NCI-H524 treated with DMSO at 0.1 percent for 48 hours (cell line): ENCODE measurements at regions not wholly inside any gene's neighbourhood (a gene's known extent, or its start where the extent isn't known, plus 50 kb on each side); places are given as distances from the start of the nearest gene placed in this dataset.
A peak's percentile ranks its signal among the peaks of the same experiment; 100 is the strongest.
"Not testable (repeated sequence)": the region's sequence is repeated elsewhere in the genome, so short reads cannot be mapped to it uniquely, and the experiment has no call there.

Experiments
- DNase-seq: peaks from one replicate; lab custom pipeline; 2025; lab: John Stamatoyannopoulos, UW

GRCh38 chrX:155819966-155820491, 61.1 kb upstream of the VAMP7 start:
- DNase-seq: peak; percentile 59

- DNase-seq: no peak
Measured at GRCh38 chrX:155819525-155819924, 61.6 kb upstream of the VAMP7 start.

GRCh38 chrX:155814391-155814790, 66.8 kb upstream of the VAMP7 start:
- DNase-seq: not testable (repeated sequence)

GRCh38 chrX:155779831-155780230, 101.3 kb upstream of the VAMP7 start:
- DNase-seq: no peak

GRCh38 chrX:155778844-155779553, 102.1 kb upstream of the VAMP7 start:
- DNase-seq: no peak

GRCh38 chrX:155774387-155774786, 106.8 kb upstream of the VAMP7 start:
- no peak for DNase-seq

GRCh38 chrX:155767876-155768769, 113.0 kb upstream of the VAMP7 start:
- DNase-seq: no peak

GRCh38 chrX:155767051-155767875, 113.9 kb upstream of the VAMP7 start:
- peak; percentile 76 for DNase-seq

- DNase-seq: no peak
Measured at GRCh38 chrX:155766321-155766720, 114.8 kb upstream of the VAMP7 start.

GRCh38 chrX:155761185-155761584, 120.0 kb upstream of the VAMP7 start:
- no peak for DNase-seq

- no peak for DNase-seq
Measured at GRCh38 chrX:155757046-155757759, 123.9 kb upstream of the VAMP7 start.

GRCh38 chrX:155755706-155756337, 125.3 kb upstream of the VAMP7 start:
- no peak for DNase-seq

- no peak for DNase-seq
Measured at GRCh38 chrX:155751131-155751530, 130.0 kb upstream of the VAMP7 start.

GRCh38 chrX:155747520-155747919, 133.6 kb upstream of the VAMP7 start:
- DNase-seq: no peak

- no peak for DNase-seq
Measured at GRCh38 chrX:155745792-155746191, 133.0 kb upstream of the TMLHE start.

GRCh38 chrX:155744534-155744933, 131.8 kb upstream of the TMLHE start:
- DNase-seq: no peak

GRCh38 chrX:155728335-155728734, 115.6 kb upstream of the TMLHE start:
- DNase-seq: not testable (repeated sequence)

- DNase-seq: no peak
Measured at GRCh38 chrX:155718972-155719586, 106.3 kb upstream of the TMLHE start.

GRCh38 chrX:155715141-155715540, 102.4 kb upstream of the TMLHE start:
- DNase-seq: no peak

- DNase-seq: no peak
Measured at GRCh38 chrX:155695419-155695818, 82.7 kb upstream of the TMLHE start.
